GM06990 (cell line): ENCODE measurements at regions not wholly inside any gene's neighbourhood (a gene's known extent, or its start where the extent isn't known, plus 50 kb on each side); places are given as distances from the start of the nearest gene placed in this dataset.

Experiments
- DNase-seq: peaks from one replicate; pipeline ENCODE4 v3.0.0-alpha.2; 2011; ENCODE audit not compliant: insufficient read length; ENCODE audit errors: extremely low read depth
- H3K27me3 ChIP-seq: replicated peaks from 2 replicates; pipeline ENCODE4 v1.6.0; 2011; ENCODE audit warnings: low read length; ENCODE audit not compliant: control insufficient read depth, insufficient read depth
- H3K36me3 ChIP-seq: 2 replicates; pipeline ENCODE4 v1.5.1; 2011; ENCODE audit warnings: low read length; ENCODE audit not compliant: control insufficient read depth, insufficient read depth
- H3K4me3 ChIP-seq: replicated peaks from 2 replicates; pipeline ENCODE4 v1.5.1; 2011; ENCODE audit warnings: low read depth, mild to moderate bottlenecking, control low read depth, low read length
- TF ChIP-seq, protein P1 (sequence below): IDR thresholded peaks from 2 replicates; pipeline ENCODE4 v1.5.1; 2011; ENCODE audit warnings: low read length, control low read depth, mild to moderate bottlenecking, inconsistent platforms; ENCODE audit not compliant: insufficient read depth, poor library complexity, severe bottlenecking

DNA sequence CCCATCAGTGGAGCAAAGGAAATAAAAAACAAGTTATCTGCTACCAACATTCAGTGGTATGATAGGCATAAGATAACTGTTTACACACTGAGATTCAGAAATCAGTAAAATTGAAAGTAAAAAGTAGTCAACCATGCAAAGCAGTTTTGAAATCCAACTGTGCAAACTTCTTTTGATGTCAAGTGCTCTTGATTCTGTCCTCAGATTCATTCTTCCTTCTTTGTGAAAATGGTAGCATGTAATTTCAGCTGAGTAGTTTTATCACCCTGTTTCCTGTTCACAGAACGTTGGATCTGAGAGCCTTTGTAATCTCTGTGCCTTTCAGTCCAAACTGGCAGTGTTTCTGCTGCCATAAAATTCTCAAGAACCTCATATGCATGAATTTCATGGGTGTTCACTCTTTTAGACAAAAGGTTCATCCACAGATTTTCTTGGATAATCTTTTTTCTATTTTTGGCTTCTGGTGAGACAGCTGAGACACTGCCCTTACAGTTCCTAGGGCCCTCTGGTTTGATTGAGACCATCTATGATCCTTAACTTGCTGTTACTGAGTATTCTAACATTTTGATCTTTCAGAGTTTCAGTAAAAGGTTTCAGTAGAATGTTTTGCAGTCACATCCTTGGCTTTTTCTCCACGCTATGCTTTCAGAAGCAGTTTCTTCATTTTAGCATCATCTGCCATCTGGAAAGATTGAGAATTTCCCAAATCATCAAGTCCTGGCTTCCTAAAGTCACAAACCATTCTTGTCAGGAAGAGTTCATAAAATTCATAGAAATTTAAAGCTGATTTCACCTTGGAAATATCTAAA, 272.3 kb upstream of the EPHA4 start:
- Histone ChIP-seq H3K27me3 (no peaks in the 10 kb centered on the region), H3K36me3 (no peaks in the 10 kb centered on the region), H3K4me3 (no peak overlapping the region)
- peak; percentile 9 for DNase-seq
- TF ChIP-seq, protein P1, sequence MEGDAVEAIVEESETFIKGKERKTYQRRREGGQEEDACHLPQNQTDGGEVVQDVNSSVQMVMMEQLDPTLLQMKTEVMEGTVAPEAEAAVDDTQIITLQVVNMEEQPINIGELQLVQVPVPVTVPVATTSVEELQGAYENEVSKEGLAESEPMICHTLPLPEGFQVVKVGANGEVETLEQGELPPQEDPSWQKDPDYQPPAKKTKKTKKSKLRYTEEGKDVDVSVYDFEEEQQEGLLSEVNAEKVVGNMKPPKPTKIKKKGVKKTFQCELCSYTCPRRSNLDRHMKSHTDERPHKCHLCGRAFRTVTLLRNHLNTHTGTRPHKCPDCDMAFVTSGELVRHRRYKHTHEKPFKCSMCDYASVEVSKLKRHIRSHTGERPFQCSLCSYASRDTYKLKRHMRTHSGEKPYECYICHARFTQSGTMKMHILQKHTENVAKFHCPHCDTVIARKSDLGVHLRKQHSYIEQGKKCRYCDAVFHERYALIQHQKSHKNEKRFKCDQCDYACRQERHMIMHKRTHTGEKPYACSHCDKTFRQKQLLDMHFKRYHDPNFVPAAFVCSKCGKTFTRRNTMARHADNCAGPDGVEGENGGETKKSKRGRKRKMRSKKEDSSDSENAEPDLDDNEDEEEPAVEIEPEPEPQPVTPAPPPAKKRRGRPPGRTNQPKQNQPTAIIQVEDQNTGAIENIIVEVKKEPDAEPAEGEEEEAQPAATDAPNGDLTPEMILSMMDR: no peak

- DNase-seq: no peak
- TF ChIP-seq, protein P1: no peak
- no peaks in the 10 kb centered on the region for H3K27me3 ChIP-seq
- H3K36me3 ChIP-seq: no peaks in the 10 kb centered on the region
- no peak overlapping the region for H3K4me3 ChIP-seq
Observed at GRCh38 chr2:221836095-221836494, 264.0 kb upstream of the EPHA4 start.

DNA sequence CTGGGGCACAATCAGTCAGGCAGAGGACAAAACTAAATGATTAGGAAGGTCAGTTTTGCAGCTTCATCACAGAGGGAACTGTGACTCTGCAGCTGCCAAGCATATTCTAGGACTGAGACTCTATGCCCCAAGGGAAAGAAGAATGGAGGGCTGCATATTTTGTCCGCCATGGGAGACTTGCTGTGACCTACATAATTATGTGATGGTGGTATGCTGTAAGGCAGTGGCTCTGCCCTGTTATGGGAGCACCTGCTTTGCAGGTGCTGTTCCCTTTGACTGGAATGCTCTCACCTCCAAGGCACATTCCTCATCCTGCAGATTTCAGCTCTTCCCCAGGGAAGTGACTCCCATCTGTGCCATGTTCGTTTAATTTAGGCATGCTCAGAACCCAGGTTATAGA, 261.9 kb upstream of the EPHA4 start:
- no peaks in the 10 kb centered on the region for H3K27me3 ChIP-seq
- DNase-seq: no peak
- H3K4me3 ChIP-seq: no peak overlapping the region
- H3K36me3 ChIP-seq: no peaks in the 10 kb centered on the region
- TF ChIP-seq, protein P1: no peak

DNA sequence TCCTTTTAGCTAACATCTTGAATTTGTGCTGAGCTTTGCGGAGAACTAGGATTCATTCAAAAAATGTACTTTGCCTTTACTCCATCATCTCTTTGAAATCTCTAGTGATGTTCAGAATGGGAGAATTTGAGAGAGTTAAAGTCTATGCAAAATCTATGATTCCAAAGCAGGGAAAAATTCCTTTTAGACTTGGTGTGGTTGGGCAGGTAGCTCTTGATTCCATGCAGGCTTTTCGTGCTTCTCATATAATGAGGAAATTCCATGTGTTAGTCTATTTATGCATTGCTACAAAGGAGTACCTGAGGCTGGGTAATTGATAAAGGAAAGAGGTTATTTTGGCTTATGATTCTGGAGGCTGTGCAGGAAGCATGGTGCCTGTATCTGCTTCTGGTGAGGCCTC, 258.9 kb upstream of the EPHA4 start:
- TF ChIP-seq, protein P1: no peak
- Histone ChIP-seq H3K27me3 (no peaks in the 10 kb centered on the region), H3K36me3 (no peaks in the 10 kb centered on the region), H3K4me3 (no peak overlapping the region)
- no peak for DNase-seq

- H3K36me3 ChIP-seq: no peaks in the 10 kb centered on the region
- TF ChIP-seq, protein P1: no peak
Observed at GRCh38 chr2:221822416-221822815, 250.3 kb upstream of the EPHA4 start.

More at GRCh38 chr2:221822416-221822815, 250.3 kb upstream of the EPHA4 start:
- Histone ChIP-seq H3K27me3 (no peaks in the 10 kb centered on the region), H3K4me3 (no peak overlapping the region)
- DNase-seq: no peak
